SK-N-MC (cell line): ENCODE measurements at regions not wholly inside any gene's neighbourhood (a gene's known extent, or its start where the extent isn't known, plus 50 kb on each side); places are given as distances from the start of the nearest gene placed in this dataset.

Experiments
- EZH2 ChIP-seq: fragments of 200-600 bp; sonication (generic); IDR thresholded peaks from one replicate; pipeline ENCODE4 v1.6.1; 2017; ENCODE audit warnings: antibody characterized with exemption
- FOXP2 ChIP-seq: optimal IDR thresholded peaks from 2 replicates; pipeline ENCODE3; 2011; ENCODE audit warnings: mild to moderate bottlenecking, moderate library complexity; ENCODE audit not compliant: insufficient read depth; ENCODE audit errors: extremely low read length, control extremely low read depth
- POLR2AphosphoS5 ChIP-seq: IDR thresholded peaks from 2 replicates; pipeline ENCODE4 v1.6.1; 2012; ENCODE audit warnings: mild to moderate bottlenecking, low read depth, low read length, borderline replicate concordance

- no peak for TF ChIP-seq POLR2AphosphoS5
- no peak for TF ChIP-seq EZH2
- TF ChIP-seq FOXP2, result no peak
These were observed 103.3 kb upstream of the FAM9C start for GRCh38 chrX:13147733-13148132.
